Activated naive CD4-positive, alpha-beta T cell treated with anti-CD3 and anti-CD28 coated beads for 36 hours (primary cell): ENCODE measurements at regions not wholly inside any gene's neighbourhood (a gene's known extent, or its start where the extent isn't known, plus 50 kb on each side); places are given as distances from the start of the nearest gene placed in this dataset.

Experiments
- CTCF ChIA-PET: fragments of 350-600 bp; sonication (Branson Sonifier 250); formaldehyde crosslinking; loops from one replicate; lab custom pipeline; 2021; ENCODE audit warnings: antibody characterized with exemption; lab: Charles Lee
- DNase-seq: peaks from one replicate; pipeline ENCODE4 v3.0.0-alpha.2; 2020
- H3K27ac Mint-ChIP-seq: one replicate; pipeline ENCODE4 v1.8.0; 2021; ENCODE audit warnings: mild to moderate bottlenecking, mixed read lengths
- H3K27me3 Mint-ChIP-seq: one replicate; pipeline ENCODE4 v1.8.0; 2021; ENCODE audit warnings: low read depth, mixed read lengths
- H3K36me3 Mint-ChIP-seq: one replicate; pipeline ENCODE4 v1.8.0; 2021; ENCODE audit warnings: low read depth, mixed read lengths
- H3K4me1 Mint-ChIP-seq: one replicate; pipeline ENCODE4 v1.8.0; 2021; ENCODE audit warnings: low read depth, mixed read lengths
- H3K4me3 Mint-ChIP-seq: one replicate; pipeline ENCODE4 v1.8.0; 2021; ENCODE audit warnings: mild to moderate bottlenecking, moderate library complexity, mixed read lengths
- H3K9me3 Mint-ChIP-seq: one replicate; pipeline ENCODE4 v1.8.0; 2021; ENCODE audit warnings: mixed read lengths
- intact Hi-C: fragments of 100-400 bp; cut with micrococcal nuclease; formaldehyde crosslinking; loops from one replicate; pipeline ENCODE4 v1.15.1; 2023

DNA sequence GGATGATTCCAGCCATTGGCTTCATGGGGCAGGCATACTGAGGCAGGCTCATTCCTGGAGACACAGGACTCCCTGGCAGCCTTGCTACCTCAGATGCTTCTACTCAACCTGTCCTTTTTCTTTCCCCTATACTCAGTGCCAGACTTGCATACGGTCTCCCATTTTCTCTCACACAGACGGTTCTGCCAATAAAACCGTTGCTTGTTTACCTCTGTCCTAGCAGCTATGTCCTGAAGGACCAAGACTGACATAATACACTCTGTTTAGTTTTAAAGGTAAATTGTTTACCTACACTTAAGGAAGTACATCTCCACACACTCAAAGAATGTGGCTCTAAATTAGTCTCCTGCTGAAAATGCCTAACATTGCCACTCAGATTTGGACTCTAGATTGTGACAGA lies 151.0 kb upstream of the RFX3 start:
- intact Hi-C loops = no loop called here
- no peak overlapping the region for H3K4me3 Mint-ChIP-seq
- CTCF ChIA-PET = no interaction called here
- H3K36me3 Mint-ChIP-seq = no peaks in the 10 kb centered on the region
- H3K4me1 Mint-ChIP-seq = no peaks in the 10 kb centered on the region
- DNase-seq = no peak
- no peaks in the 10 kb centered on the region for H3K27me3 Mint-ChIP-seq
- no peak overlapping the region for H3K27ac Mint-ChIP-seq
- H3K9me3 Mint-ChIP-seq = no peaks in the 10 kb centered on the region

DNA sequence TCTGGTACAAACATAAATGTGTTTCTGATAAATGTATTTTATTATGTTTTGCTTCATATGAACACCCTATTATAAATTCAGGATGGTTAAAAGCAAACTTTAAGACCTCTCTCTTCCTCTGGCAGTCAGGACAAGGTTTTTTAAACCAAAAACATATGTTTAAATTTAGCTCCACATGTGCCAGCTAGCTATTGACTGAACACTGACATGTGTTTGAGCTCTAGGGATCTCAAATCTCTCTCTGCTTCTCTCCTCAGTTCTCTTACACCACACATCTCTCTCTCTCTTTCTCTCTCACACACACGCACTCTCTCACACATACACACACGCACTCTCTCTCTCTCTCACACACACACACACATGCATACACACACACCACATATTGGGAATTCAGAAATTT lies 150.1 kb upstream of the RFX3 start:
- intact Hi-C loops = no loop called here
- Mint-ChIP-seq H3K27ac (no peak overlapping the region), H3K36me3 (no peaks in the 10 kb centered on the region), H3K27me3 (no peaks in the 10 kb centered on the region), H3K9me3 (no peaks in the 10 kb centered on the region), H3K4me3 (no peak overlapping the region), H3K4me1 (no peaks in the 10 kb centered on the region)
- CTCF ChIA-PET = interaction anchor here (0.5 kb wide), 1 partner anchor 1022 kb away, joined by 3 read pairs; no protein-coding TSS in a partner anchor
- DNase-seq = no peak

DNA sequence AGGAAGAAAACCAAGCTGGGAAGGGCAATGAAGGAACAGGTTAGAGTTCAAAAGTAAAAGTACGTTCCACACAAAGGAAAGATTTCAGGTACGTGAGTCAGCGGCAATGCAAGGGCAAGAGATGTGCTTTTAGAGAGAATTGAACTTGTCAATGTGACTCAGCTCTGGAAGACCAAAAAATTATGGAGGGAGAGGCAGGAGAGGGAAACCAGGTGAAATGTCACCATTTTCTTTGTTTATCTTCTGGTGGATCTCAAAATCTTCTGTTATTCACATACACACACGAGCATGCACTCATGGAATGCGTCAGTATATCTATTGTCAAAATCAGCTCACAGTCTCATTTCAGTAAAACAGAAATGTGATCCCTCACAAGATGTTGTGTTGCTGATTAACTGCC lies 148.8 kb upstream of the RFX3 start:
- intact Hi-C loops = no loop called here
- DNase-seq = no peak
- Mint-ChIP-seq H3K36me3 (no peaks in the 10 kb centered on the region), H3K27ac (no peak overlapping the region), H3K4me1 (no peaks in the 10 kb centered on the region), H3K4me3 (no peak overlapping the region), H3K9me3 (no peaks in the 10 kb centered on the region), H3K27me3 (no peaks in the 10 kb centered on the region)
- CTCF ChIA-PET = no interaction called here

DNA sequence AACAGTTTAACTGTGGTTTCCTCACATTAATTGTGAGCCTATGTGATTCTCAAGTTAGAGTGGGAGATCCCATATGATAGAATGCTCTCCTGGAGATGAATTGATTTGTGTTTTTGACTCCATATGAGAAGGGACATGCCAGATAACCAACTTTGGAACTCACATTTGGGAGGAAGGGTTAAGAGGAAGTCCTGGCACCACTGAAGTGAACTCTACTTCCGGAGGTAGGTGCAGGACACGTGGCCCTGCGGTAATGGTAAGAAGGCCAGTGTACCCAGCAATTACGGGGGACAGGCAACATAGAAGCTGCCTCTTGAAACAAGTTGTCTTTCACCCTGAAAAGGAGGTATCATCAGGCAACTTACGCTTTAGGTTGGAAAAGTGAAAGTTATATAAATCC lies 146.6 kb upstream of the RFX3 start:
- Mint-ChIP-seq H3K4me3 (no peak overlapping the region), H3K9me3 (no peaks in the 10 kb centered on the region), H3K4me1 (no peaks in the 10 kb centered on the region), H3K27me3 (no peaks in the 10 kb centered on the region), H3K27ac (no peak overlapping the region), H3K36me3 (no peaks in the 10 kb centered on the region)
- intact Hi-C loops = no loop called here
- DNase-seq = no peak
- CTCF ChIA-PET = no interaction called here

DNA sequence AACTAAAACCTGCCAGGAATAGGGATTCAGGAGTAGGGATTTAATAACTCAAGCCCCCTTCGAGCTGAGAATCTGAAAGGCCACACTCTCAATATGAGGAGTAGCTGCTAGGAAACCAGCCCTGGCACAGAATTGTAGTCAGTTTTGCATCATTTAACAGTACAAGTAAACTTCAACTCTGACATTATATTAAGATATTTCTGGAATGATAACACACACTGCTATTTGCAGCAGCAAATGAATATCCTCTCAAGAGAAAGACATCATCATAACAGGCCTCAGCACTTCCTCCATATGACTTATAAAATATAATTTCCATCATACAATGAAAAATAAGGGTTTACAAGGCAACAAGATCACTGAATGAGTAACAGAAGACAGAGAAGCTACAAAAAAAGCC lies 138.2 kb upstream of the RFX3 start:
- Mint-ChIP-seq H3K27ac (no peak overlapping the region), H3K9me3 (no peaks in the 10 kb centered on the region), H3K4me3 (no peak overlapping the region), H3K4me1 (no peaks in the 10 kb centered on the region), H3K27me3 (no peaks in the 10 kb centered on the region), H3K36me3 (no peaks in the 10 kb centered on the region)
- intact Hi-C loops = no loop called here
- DNase-seq = no peak
- CTCF ChIA-PET = no interaction called here

DNA sequence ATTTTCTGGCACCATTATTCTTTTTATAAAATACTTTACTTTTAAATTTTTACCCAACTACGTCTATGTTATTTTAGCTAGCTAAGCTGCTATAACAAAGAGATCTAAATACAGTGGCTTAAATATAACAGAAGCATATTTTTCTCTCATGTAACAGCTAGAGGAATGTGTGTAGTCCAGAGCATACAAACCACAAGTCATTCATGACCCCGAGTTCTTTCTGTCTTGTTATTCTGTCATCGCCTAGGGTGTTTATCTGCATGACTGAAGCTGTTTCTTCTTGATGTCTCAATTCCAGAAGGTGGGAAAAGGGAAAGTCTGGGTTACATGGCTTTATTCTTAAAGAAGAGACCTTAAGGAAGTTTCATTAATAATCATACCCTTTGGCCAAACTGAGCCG lies 136.9 kb upstream of the RFX3 start:
- H3K4me1 Mint-ChIP-seq = no peaks in the 10 kb centered on the region

DNA sequence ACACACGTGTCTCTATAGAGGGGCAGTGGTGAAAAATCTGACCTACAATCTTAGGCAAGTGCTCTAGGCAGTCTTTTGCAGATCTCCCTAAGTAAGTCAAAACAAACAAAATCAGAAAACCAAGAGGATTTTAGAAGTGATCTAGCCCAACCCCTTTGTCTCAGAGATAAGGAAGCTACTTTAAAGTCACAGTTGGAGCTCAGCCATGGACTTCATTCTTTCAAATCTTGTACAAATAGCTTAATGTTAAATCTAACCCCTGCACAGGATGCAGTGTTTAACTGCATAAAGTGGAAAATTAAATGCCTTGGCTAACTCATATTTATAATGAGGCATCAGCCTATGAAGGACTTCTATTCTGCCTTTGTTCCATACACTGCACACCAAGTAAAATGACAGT lies 135.1 kb upstream of the RFX3 start:
- no peak overlapping the region for H3K27ac Mint-ChIP-seq
- intact Hi-C loops = no loop called here
- H3K4me1 Mint-ChIP-seq = no peaks in the 10 kb centered on the region
- H3K4me3 Mint-ChIP-seq = no peak overlapping the region
- DNase-seq = no peak
- H3K27me3 Mint-ChIP-seq = no peaks in the 10 kb centered on the region
- no peaks in the 10 kb centered on the region for H3K9me3 Mint-ChIP-seq
- H3K36me3 Mint-ChIP-seq = peaks cover 2% of the 10 kb centered on the region
- CTCF ChIA-PET = interaction anchor here (0.5 to 1.3 kb wide), 3 partner anchors 10 to 25 kb away, joined by 3 to 4 read pairs (median 3); no protein-coding TSS in a partner anchor

More for the DNA sequence above, 136.9 kb upstream of the RFX3 start:
- intact Hi-C loops = no loop called here
- Mint-ChIP-seq H3K36me3 (no peaks in the 10 kb centered on the region), H3K9me3 (no peaks in the 10 kb centered on the region), H3K27me3 (no peaks in the 10 kb centered on the region), H3K27ac (no peak overlapping the region), H3K4me3 (no peak overlapping the region)
- CTCF ChIA-PET = no interaction called here
- no peak for DNase-seq

DNA sequence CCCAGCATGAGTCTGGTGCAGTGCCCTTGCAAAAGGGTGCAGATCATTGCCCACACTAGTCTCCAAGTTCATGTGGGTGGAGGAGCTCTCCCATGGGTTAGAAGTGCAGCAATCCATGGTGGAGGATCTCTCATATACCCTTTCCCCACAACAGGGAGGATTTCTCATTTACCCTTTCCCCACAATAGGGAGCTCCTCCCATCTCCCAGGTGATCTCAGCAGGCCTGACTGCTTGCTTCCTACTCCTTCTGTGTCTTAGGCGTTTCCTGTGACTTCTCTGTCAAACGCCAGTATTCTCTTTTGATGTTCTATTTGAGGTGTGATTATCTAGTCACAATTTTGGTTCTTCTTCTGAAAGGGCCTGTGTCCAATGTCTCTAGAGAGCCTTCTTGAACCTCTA lies 133.8 kb upstream of the RFX3 start:
- no peak for DNase-seq
- H3K27me3 Mint-ChIP-seq = no peaks in the 10 kb centered on the region
- no peaks in the 10 kb centered on the region for H3K9me3 Mint-ChIP-seq
- no peak overlapping the region for H3K27ac Mint-ChIP-seq
- peaks cover 2% of the 10 kb centered on the region for H3K36me3 Mint-ChIP-seq
- H3K4me1 Mint-ChIP-seq = no peaks in the 10 kb centered on the region
- intact Hi-C loops = no loop called here
- H3K4me3 Mint-ChIP-seq = no peak overlapping the region
- CTCF ChIA-PET = no interaction called here

DNA sequence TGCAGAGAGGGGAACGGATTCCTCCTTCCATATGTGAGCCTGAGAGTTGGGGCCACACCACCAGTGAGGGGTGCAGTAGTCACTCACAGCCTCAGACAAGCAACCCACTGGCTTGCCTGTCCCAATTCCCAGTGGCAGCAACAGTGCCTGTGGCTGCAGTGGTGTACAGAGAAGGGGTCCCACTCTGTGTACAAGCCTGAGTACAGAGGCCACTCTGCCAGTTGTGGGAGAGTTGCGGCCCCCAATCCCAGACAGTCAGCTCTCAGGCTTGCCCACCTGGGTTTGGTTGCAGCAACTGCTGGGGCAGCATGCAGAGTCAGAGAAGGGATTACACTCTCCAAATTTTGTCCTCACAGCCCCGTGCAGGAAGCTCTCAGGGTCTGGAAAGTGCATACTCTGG lies 133.2 kb upstream of the RFX3 start:
- H3K27ac Mint-ChIP-seq = no peak overlapping the region
- intact Hi-C loops = no loop called here
- CTCF ChIA-PET = interaction anchor here (0.6 kb wide), 1 partner anchor 254 kb away, joined by 3 read pairs; no protein-coding TSS in a partner anchor
- H3K36me3 Mint-ChIP-seq = peaks cover 2% of the 10 kb centered on the region
- no peaks in the 10 kb centered on the region for H3K9me3 Mint-ChIP-seq
- no peaks in the 10 kb centered on the region for H3K27me3 Mint-ChIP-seq
- no peak overlapping the region for H3K4me3 Mint-ChIP-seq
- no peak for DNase-seq
- no peaks in the 10 kb centered on the region for H3K4me1 Mint-ChIP-seq

DNA sequence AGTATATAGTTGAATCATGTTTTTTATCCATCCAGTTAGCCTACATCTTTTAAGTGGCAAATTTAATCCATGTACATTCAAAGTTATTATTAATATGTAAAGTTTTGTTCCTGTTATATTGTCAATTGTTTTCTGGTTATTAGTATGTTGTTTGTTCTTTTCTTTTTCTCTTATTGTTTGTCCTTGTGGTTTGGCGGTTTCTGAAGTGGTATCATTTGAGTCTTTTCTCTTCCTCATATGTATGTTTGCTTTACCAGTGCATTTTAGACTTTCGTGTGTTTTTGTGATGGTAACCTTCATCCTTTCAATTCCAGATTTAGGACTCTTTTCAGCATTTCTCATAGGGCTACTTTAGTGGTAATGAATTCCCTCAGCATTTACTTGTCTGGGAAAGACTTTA lies 130.4 kb upstream of the RFX3 start:
- Mint-ChIP-seq H3K27me3 (no peaks in the 10 kb centered on the region), H3K4me1 (no peaks in the 10 kb centered on the region), H3K27ac (no peak overlapping the region), H3K36me3 (peaks cover 2% of the 10 kb centered on the region), H3K9me3 (no peaks in the 10 kb centered on the region), H3K4me3 (no peak overlapping the region)
- intact Hi-C loops = no loop called here
- DNase-seq = no peak
- CTCF ChIA-PET = interaction anchor here (0.6 kb wide), 1 partner anchor 415 kb away, joined by 3 read pairs; no protein-coding TSS in a partner anchor

DNA sequence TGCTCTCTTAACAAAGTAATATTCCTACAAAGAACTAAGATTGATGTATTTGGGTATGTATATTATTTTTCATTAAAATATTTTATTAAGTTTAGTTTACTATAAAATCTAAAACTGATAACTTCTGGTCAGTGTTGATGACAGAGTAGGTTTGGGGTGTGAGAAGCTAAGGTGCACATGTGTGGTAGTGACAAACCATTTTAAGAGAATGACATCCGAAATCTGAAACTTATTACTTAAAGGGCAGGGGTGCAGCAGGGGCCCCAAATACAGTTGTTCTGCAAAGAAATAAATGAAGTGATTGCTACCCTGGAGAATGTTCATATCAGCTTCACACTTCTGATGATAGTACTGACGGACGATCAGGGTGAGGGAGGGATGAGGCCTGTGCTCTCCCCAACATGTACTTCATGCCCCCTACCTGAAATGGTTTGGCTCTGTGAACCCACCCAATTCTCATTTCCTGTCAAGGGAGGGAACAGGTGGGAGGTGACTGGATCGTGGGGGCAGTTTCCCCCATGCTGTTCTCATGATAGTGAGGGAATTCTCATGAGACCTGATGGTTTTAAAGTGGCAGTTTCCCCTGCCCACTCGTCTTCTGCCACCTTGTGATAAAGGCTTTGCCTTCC lies 125.3 kb upstream of the RFX3 start:
- no peaks in the 10 kb centered on the region for H3K36me3 Mint-ChIP-seq
- no peaks in the 10 kb centered on the region for H3K9me3 Mint-ChIP-seq
- no peak overlapping the region for H3K27ac Mint-ChIP-seq
- no peak for DNase-seq
- H3K4me3 Mint-ChIP-seq = no peak overlapping the region
- intact Hi-C loops = no loop called here
- H3K27me3 Mint-ChIP-seq = no peaks in the 10 kb centered on the region
- CTCF ChIA-PET = interaction anchor here (0.8 kb wide), 1 partner anchor 10 kb away, joined by 3 read pairs; no protein-coding TSS in a partner anchor
- H3K4me1 Mint-ChIP-seq = no peaks in the 10 kb centered on the region

DNA sequence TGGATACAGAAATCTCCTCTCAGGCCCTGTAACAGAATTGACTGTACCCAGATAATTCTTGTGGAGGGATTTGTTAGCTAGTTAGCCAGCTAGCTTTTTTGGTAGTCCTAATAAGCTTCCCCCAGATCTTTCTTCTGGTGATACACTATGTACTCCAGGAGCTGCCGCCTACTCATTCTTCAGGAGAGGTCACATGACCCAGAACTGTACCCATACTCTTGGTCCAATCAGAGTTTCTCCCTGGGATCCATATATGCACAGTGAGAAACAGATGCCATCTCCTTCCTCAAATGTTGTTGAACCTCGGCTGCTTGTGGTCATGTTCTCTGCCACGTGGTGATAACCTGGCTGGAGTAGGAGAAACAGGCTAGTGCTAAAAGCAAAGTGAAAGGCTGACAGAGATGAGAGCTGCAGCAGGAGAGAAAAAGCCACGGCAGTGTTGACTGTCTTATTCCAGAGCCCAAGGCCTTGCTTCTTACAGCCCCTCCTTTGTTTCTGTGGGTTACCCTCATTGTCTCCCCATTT lies 123.0 kb upstream of the RFX3 start:
- no peak overlapping the region for H3K27ac Mint-ChIP-seq
- H3K4me3 Mint-ChIP-seq = no peak overlapping the region
- H3K9me3 Mint-ChIP-seq = no peaks in the 10 kb centered on the region
- intact Hi-C loops = loop anchor here (5.0 kb wide), 1 partner anchor 406 kb away; no protein-coding TSS in a partner anchor
- no peak for DNase-seq
- CTCF ChIA-PET = interaction anchor here (1.2 kb wide), 1 partner anchor 185 kb away, joined by 3 read pairs; no protein-coding TSS in a partner anchor
- no peaks in the 10 kb centered on the region for H3K27me3 Mint-ChIP-seq
- H3K4me1 Mint-ChIP-seq = no peaks in the 10 kb centered on the region
- H3K36me3 Mint-ChIP-seq = no peaks in the 10 kb centered on the region

DNA sequence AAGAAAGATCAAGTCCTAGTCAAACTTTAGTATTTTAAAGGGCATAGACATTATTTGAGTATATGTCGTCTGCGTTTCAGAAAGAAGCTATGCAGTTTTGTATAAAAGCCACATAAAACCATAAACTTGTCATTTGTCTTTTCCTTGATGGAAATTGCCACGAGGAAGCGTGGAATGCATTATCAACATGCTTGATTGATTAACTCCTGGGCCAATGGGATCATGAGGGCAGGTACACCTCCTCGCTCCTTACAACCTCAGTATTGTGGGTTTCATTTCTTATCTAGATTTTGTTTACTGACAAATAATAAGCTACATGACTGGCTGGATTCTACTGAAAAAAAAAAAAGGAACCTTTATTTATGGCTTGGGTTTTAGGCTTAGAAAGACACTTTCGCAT lies 122.5 kb upstream of the RFX3 start:
- Mint-ChIP-seq H3K36me3 (no peaks in the 10 kb centered on the region), H3K9me3 (no peaks in the 10 kb centered on the region), H3K4me1 (no peaks in the 10 kb centered on the region), H3K27me3 (no peaks in the 10 kb centered on the region), H3K4me3 (no peak overlapping the region), H3K27ac (no peak overlapping the region)
- CTCF ChIA-PET = interaction anchor here (1.2 to 1.5 kb wide), 3 partner anchors 31 to 185 kb away, joined by 3 read pairs; no protein-coding TSS in a partner anchor
- intact Hi-C loops = loop anchor here (5.0 kb wide), 1 partner anchor 406 kb away; no protein-coding TSS in a partner anchor
- DNase-seq = no peak
